GM13976 (cell line): ENCODE measurements at regions not wholly inside any gene's neighbourhood (a gene's known extent, or its start where the extent isn't known, plus 50 kb on each side); places are given as distances from the start of the nearest gene placed in this dataset.
"Not testable (repeated sequence)": the region's sequence is repeated elsewhere in the genome, so short reads cannot be mapped to it uniquely, and the experiment has no call there.

Source experiments
- DNase-seq: peaks from one replicate; pipeline ENCODE4 v3.0.0; 2012; ENCODE audit warnings: low spot score
- in situ Hi-C: fragments of 300-500 bp; cut with MboI; formaldehyde crosslinking; loops from one replicate; pipeline ENCODE4 v1.12.0; 2022; ENCODE audit warnings: low sequenced_read_pairs, mixed read lengths, inconsistent platforms; ENCODE audit not compliant: unreplicated experiment
- TF ChIP-seq, protein P1 (sequence below): IDR thresholded peaks from 2 replicates; pipeline ENCODE4 v1.5.1; 2012; ENCODE audit warnings: borderline replicate concordance, mild to moderate bottlenecking; ENCODE audit not compliant: insufficient read depth; ENCODE audit errors: extremely low read depth, missing control alignments, control extremely low read depth

DNA sequence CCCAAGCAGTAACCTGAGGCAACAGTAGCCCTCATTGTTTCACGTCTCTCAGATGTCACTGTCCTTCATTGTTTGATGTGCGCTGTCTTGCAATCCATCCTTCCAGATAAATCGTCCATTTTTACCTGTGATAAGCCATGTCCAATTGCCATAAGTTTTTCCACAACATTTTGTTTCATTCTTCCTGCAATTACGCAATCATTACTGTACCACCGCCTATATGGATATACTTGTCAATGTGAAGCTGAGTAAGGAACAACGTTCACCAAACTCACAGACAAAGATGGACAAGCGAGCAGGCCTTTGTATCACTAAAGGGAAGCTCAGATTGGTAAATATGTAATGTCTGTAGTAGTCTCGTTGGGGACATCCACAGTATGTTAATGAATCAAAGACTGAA is 452.5 kb upstream of the NDN start:
- in situ Hi-C loops, DNase-seq: not testable (repeated sequence)

DNA sequence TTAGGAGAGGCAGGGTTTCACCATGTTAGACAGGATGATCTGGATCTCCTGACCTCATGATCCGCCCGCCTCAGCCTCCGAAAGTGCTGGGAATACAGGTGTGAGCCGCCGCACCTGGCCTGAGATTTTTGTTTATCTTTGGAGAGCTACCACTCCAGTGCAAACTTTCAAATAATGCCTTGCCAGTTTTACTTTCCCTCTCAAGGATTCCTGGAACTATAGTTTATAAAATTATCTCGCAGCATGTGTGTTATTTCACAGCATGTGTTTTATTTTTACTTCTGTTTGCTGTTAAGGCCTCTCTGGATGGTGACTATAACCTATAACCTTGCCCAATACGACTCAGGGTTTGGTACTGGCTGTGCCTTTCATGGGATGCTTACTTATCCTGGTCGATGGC is 458.0 kb upstream of the NDN start:
- DNase-seq, in situ Hi-C loops: not testable (repeated sequence)

DNA sequence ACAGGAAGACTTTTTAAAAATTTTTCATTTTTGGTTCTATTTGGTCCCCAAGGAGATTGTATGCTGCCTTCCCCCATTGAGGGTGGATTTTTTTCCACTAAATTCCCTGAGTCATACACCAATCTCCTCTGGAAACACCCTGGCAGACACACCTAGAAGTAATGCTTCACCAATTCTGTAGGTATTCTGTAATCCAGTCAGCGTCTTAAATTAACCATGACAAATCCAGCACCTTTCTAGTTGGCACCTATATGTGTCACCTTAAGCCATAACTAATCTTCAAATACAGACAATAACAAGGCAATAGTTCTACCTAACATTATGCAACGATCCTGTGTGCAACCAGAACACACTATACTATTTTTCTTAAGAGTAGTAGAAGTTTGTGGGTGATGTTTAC is 459.1 kb upstream of the NDN start:
- in situ Hi-C loops: no loop called here
- DNase-seq: no peak
- TF ChIP-seq, protein P1, sequence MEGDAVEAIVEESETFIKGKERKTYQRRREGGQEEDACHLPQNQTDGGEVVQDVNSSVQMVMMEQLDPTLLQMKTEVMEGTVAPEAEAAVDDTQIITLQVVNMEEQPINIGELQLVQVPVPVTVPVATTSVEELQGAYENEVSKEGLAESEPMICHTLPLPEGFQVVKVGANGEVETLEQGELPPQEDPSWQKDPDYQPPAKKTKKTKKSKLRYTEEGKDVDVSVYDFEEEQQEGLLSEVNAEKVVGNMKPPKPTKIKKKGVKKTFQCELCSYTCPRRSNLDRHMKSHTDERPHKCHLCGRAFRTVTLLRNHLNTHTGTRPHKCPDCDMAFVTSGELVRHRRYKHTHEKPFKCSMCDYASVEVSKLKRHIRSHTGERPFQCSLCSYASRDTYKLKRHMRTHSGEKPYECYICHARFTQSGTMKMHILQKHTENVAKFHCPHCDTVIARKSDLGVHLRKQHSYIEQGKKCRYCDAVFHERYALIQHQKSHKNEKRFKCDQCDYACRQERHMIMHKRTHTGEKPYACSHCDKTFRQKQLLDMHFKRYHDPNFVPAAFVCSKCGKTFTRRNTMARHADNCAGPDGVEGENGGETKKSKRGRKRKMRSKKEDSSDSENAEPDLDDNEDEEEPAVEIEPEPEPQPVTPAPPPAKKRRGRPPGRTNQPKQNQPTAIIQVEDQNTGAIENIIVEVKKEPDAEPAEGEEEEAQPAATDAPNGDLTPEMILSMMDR: no peak

DNA sequence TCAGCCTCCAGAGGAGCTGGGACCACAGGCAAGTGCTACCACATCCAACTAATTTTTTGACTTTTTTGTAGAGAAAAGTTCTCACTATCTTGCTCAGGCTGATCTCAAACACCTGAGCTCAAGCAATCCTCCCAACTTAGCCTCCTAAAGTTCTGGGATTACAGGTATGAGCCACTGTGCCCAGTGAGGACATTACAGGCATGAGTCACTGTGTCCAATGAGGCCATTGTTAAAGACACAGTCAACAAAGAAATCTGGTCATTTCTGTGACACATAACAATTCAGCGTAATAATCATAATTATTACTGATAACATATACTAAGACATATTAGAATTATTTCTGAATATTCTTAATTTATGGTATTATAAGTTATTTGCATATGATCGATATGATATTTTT is 463.4 kb upstream of the NDN start:
- in situ Hi-C loops: no loop called here
- TF ChIP-seq, protein P1: no peak
- DNase-seq: no peak

DNA sequence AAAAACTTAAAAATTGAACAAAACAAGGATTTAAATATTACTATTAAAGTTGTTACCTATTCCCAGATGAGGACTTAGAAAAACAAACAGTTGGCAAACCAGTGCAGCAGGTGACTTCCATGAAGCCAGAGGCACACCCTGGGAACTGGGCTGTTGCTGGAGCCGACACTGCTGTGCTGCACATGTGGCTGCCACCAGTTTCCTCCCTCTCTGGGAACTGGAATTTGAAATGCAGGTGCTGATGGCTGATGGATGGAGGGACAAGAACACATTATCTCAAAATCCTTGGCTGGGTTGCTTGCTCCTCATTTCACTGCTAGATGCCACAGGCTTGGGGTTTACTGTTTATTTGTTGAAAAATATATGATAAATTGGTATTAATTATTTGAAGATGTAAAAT is 471.2 kb upstream of the NDN start:
- DNase-seq, in situ Hi-C loops: not testable (repeated sequence)

DNA sequence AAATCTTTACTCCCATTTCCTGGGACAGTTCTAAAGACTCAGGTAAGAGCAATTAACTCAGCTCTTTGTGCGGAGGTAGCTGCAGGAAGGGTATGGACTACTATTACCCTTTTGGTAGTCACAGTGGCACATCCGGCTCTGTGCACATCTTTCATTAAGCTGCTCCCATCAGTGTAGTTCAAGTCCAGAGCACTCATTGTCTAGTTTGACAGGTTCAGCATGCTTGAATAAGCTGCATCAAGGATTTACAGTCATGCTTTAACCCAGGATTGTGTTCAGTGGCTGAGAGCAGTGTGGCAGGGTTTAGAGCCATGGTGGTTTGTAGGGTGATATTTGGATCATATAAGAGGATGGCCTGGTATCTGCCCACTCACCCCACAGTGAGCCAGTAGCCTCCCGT is 478.4 kb upstream of the NDN start:
- DNase-seq, in situ Hi-C loops: not testable (repeated sequence)

DNA sequence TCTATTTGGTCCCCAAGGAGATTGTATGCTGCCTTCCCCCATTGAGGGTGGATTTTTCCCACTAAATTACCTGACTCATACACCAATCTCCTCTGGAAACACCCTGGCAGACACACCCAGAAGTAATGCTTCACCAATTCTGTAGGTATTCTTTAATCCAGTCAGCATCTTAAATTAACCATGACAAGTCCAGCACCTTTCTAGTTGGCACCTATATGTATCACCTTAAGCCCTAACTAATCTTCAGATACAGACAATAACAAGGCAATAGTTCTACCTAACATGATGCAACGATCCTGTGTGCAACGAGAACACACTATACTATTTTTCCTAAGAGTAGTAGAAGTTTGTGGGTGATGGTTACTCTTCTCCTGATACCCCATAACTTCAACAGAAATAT is 473.3 kb upstream of the NPAP1 start:
- in situ Hi-C loops, DNase-seq: not testable (repeated sequence)

DNA sequence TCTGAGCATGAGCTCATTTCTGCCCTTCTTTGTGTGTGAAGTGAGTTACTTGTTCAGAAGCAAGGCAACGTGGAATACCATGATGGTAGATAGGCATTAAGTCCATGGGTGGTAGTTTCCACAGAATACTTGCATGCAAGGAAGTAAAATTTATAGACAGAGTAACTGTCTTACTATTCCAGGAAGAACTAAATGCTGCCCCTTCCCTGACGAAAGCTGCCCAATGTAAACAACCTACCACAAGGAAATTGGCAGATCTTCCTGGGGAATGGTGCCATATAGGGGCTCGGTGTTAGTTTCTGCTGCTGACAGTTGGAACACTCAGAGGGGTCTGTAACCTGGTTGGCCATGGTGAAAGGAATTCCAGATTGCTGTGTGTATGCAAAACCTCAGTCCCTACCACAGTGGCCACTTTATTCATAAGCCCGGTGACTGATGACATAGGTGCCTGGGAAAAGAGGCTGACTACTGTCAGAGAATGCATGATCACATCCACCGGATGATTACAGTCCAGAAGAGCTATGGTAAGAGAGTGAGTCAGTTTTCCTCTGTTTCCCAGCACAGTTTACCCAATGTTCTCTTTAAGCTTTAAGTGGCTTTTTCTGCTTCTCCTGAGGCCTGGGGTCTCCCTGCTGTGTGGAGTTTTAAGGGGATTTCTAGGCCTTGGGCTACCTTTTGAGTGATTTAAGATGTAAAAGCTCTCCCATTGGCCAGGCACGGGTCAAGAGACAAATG is 463.7 kb upstream of the NPAP1 start:
- DNase-seq, in situ Hi-C loops: not testable (repeated sequence)

DNA sequence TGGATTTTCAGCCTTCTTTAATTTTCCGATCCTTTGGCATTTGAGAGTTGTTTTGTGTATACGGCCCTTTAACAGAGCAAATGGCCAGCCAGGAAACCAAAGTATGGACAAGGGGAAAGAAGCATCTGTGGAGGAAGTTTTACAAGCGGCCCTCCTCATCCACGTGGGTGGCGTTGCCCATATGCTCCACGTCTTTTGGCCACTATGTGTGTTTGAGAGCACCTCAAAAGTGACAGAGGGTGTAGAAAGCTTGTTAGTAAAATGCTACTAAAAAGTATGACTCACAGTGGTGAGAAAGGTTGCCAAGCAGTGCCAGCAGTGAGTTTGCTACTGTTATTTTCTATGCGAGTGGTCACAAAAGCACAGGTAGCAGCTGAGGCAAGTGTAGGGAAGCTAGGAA is 451.8 kb upstream of the NPAP1 start:
- in situ Hi-C loops: no loop called here
- TF ChIP-seq, protein P1: no peak
- no peak for DNase-seq

DNA sequence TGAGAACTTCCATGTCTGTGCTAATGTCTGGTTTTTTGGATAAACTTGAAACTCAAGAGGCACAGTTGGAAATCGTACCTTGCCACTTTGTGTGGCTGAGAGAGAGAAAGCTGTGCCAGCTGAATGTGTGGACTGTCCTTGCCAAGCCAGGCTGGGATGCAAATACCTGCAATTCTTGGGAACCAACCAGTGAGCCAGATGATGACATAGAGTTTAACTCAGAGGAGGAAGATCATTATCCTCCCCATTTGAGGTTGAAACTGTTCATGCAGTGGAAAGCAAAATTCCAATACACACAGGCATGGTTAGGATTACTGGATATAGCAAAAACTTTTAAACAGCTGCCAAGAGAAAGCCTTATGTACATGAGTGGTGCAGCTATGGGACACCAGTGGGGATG is 451.4 kb upstream of the NPAP1 start:
- in situ Hi-C loops: no loop called here
- TF ChIP-seq, protein P1: no peak
- DNase-seq: no peak

DNA sequence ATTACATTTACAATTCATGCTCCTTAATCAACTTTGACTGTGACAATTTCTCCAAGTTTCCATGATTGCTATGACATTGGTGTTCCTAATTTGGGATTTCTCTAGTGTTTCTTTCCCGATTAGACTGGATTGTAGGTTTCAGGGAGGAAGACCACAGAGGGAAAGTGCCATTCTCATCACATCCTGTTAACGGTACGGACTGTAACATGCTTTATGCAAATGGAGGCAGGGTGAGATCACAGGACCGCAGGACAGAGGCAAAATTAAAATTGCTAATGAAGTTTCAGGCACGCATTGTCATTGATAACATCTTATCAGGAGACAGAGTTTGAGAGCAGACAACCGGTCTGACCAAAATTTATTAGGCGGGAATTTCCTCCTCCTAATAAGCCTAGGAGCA is 446.7 kb upstream of the NPAP1 start:
- DNase-seq, in situ Hi-C loops: not testable (repeated sequence)

DNA sequence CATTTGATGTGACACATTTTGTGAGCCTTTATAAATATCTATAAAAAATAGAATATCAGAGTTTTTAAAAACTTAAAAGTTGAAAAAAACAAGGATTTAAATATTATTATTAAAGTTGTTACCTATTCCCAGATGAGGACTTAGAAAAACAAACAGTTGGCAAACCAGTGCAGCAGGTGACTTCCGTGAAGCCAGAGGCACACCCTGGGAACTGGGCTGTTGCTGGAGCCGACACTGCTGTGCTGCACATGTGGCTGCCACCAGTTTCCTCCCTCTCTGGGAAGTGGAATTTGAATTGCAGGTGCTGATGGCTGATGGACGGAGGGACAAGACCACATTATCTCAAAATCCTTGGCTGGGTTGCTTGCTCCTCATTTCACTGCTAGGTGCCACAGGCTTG is 442.4 kb upstream of the NPAP1 start:
- DNase-seq, in situ Hi-C loops: not testable (repeated sequence)

DNA sequence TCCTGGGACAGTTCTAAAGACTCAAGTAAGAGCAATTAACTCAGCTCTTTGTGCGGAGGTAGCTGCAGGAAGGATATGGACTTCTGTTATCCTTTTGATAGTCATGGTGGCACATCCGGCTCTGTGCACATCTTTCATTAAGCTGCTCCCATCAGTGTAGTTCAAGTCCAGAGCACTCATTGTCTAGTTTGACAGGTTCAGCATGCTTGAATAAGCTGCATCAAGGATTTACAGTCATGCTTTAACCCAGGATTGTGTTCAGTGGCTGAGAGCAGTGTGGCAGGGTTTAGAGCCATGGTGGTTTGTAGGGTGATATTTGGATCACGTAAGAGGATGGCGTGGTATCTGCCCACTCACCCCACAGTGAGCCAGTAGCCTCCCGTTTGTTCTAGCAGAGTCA is 435.0 kb upstream of the NPAP1 start:
- in situ Hi-C loops, DNase-seq: not testable (repeated sequence)

DNA sequence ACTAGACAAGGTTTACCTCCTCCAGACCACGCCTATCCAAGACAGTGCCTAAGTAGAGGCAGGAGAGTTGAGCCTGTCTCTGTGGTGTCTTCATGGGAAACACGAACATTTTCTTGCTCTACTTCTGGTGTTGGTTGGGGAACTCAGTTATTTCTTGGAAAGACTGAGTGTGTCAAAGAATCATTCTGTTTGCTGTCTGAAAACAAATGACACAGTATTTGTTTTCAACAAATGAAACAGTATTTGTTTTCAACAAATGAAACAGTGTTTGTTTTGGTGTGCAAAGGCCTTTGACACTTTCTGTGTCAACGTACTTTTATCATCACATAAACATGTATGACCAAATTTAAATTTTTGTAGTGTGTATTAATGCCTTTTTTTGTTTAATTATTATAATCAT is 416.5 kb upstream of the NPAP1 start:
- DNase-seq, in situ Hi-C loops: not testable (repeated sequence)
